ENCODE measurements at regions not wholly inside any gene's neighbourhood (a gene's known extent, or its start where the extent isn't known, plus 50 kb on each side); places are given as distances from the start of the nearest gene placed in this dataset.
"Not testable (repeated sequence)": the region's sequence is repeated elsewhere in the genome, so short reads cannot be mapped to it uniquely, and the experiment has no call there.

GRCh38 chr18:73007915-73008308, 140.1 kb upstream of the NETO1 start:
- Histone ChIP-seq H3K4me1 (replicated peaks in 1 of 2) (peaks cover 0 to 4% of the 10 kb centered on the region in 2 donors), H3K4me3 (no peak overlapping the region), H3K27ac (no peak overlapping the region)
- in situ Hi-C loops (cut with MboI; ENCODE audit: low pct_unique_long_range_greater_than_20kb in 2 of 9, low sequenced_read_pairs in 9 of 9, unreplicated experiment in 9 of 9) = no loop called here
- 8 to 97% (median 86%) methylated on average over 3 to 4 of the region's 4 CpGs; no CpG with 5 or more reads in 3 of the 10 experiments for WGBS, 10 experiments
- no peak for ATAC-seq (replicated peaks in 6 of 8)

- in situ Hi-C loops (cut with MboI; ENCODE audit: low pct_unique_long_range_greater_than_20kb in 2 of 9, low sequenced_read_pairs in 9 of 9, unreplicated experiment in 9 of 9) = no loop called here
- 0 to 80% (median 72%) methylated on average over 3 to 6 of the region's 6 CpGs for WGBS, 10 experiments
- H3K27ac ChIP-seq = no peak overlapping the region
- peak in 2 of 8 experiments; percentile 11 to 15 for ATAC-seq (replicated peaks in 6 of 8)
- peaks cover 0 to 4% of the 10 kb centered on the region in 2 donors for H3K4me1 ChIP-seq (replicated peaks in 1 of 2)
- H3K4me3 ChIP-seq = no peak overlapping the region
Observed at GRCh38 chr18:73007195-73007914, 139.6 kb upstream of the NETO1 start.

DNA sequence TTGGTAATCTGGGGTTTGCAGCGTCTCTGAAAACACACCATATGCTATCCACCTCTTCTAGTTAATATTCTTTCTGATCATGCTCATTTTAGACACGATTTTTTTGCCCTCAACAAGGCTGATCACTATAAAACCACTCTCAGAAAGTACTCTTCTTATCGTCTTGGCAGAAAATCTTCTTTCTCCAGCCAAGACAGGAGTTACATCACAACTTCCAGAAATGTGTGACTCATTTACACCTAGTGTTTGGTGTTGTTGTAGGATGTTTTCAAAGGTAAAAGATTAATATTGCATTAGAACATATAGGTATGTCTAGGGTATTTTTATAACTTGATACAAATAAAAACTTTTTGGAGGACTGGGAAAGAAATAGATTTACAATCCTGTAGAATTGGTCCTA, 138.5 kb upstream of the NETO1 start:
- in situ Hi-C loops (cut with MboI; ENCODE audit: low pct_unique_long_range_greater_than_20kb in 2 of 9, low sequenced_read_pairs in 9 of 9, unreplicated experiment in 9 of 9) = no loop called here
- Histone ChIP-seq H3K27ac (no peak overlapping the region), H3K4me1 (replicated peaks in 1 of 2) (no peaks in the 10 kb centered on the region), H3K4me3 (no peak overlapping the region)
- no peak for ATAC-seq (replicated peaks in 6 of 8)
- 0 to 71% (median 38%) methylated on average over 2 to 3 of the region's 3 CpGs for WGBS, 10 experiments

DNA sequence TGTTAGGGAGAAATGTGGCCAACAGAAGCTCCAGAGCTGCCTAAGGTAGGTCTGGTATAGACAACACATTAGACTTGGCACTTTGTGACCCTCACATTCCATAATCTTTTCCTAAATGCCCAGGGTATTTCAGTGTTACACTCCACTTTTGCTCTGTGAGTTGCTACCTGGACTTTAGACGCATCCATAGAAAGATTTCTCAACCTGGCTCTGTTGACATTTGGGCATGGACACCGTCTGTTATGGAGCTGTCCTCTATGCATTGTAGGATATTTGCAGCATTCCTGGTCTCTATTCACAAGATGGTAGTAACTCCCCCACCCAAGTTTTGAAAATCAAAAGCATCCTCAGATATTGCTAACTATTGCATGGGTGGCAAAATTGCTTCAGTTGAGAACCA, 136.5 kb upstream of the NETO1 start:
- in situ Hi-C loops (cut with MboI; ENCODE audit: low pct_unique_long_range_greater_than_20kb in 2 of 9, low sequenced_read_pairs in 9 of 9, unreplicated experiment in 9 of 9) = no loop called here
- Histone ChIP-seq H3K4me3 (no peak overlapping the region), H3K4me1 (replicated peaks in 1 of 2) (no peaks in the 10 kb centered on the region), H3K27ac (no peak overlapping the region)
- WGBS, 10 experiments = 0 to 94% (median 69%) methylated on average over 1 to 2 of the region's 2 CpGs; no CpG with 5 or more reads in 4 of the 10 experiments
- ATAC-seq (replicated peaks in 6 of 8) = no peak

GRCh38 chr18:72999971-73000607, 132.3 kb upstream of the NETO1 start:
- no peak overlapping the region for H3K27ac ChIP-seq
- in situ Hi-C loops (cut with MboI; ENCODE audit: low pct_unique_long_range_greater_than_20kb in 2 of 9, low sequenced_read_pairs in 9 of 9, unreplicated experiment in 9 of 9) = no loop called here
- ATAC-seq (replicated peaks in 6 of 8) = no peak
- no peaks in the 10 kb centered on the region for H3K4me1 ChIP-seq (replicated peaks in 1 of 2)
- H3K4me3 ChIP-seq = no peak overlapping the region

DNA sequence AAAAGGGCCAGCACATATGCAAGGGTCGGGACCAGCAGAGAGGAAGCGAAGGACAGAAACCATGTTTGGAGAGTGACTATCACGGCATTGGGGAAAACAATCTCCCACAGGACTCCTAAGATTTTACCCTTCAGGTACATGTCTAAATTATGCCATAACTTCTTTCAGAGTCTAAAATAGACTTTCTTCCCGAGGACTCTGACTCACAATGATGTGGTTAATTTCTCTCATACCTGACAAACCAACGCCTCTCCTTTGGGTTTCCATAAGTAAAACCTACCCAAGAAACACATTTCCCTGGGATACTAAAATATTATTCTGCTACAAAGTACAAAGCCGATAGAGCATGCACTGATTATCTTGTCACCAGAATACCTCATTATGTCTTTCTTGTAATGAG, 127.8 kb upstream of the NETO1 start:
- Histone ChIP-seq H3K4me1 (replicated peaks in 1 of 2) (no peaks in the 10 kb centered on the region), H3K27ac (no peak overlapping the region), H3K4me3 (no peak overlapping the region)
- no peak for ATAC-seq (replicated peaks in 6 of 8)
- in situ Hi-C loops (cut with MboI; ENCODE audit: low pct_unique_long_range_greater_than_20kb in 2 of 9, low sequenced_read_pairs in 9 of 9, unreplicated experiment in 9 of 9) = no loop called here
- WGBS, 10 experiments = 0 to 93% (median 85%) methylated on average over 2 to 6 of the region's 6 CpGs; no CpG with 5 or more reads in 2 of the 10 experiments

GRCh38 chr18:72993250-72993649, 125.5 kb upstream of the NETO1 start:
- ATAC-seq (replicated peaks in 6 of 8) = no peak
- no peak overlapping the region for H3K4me3 ChIP-seq
- WGBS, 10 experiments = 8 to 79% (median 47%) methylated on average over 1 to 3 of the region's 3 CpGs
- in situ Hi-C loops (cut with MboI; ENCODE audit: low pct_unique_long_range_greater_than_20kb in 2 of 9, low sequenced_read_pairs in 9 of 9, unreplicated experiment in 9 of 9) = no loop called here
- H3K4me1 ChIP-seq (replicated peaks in 1 of 2) = no peaks in the 10 kb centered on the region
- no peak overlapping the region for H3K27ac ChIP-seq

DNA sequence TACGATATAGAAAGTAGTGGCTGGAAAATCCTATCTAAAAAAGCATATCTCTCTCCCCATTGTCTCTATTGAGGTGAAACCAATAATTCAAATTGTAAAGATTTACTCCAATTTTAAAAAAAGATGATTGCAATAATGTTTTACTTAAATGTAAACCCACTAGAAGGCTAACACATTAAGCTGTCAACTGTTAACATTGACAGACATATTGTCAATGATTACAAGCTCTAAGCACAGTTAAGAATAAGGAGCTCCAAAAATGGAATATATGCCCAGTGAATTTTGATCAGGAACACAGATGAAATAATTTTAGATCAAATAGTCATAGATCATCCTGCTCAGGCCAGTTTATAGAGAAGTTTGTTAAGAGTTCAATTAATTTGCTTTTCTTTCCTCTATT, 123.6 kb upstream of the NETO1 start:
- 0 to 100% (median 41%) methylated on average over 1 of the region's 1 CpG; no CpG with 5 or more reads in 2 of the 10 experiments for WGBS, 10 experiments
- Histone ChIP-seq H3K4me1 (replicated peaks in 1 of 2) (no peaks in the 10 kb centered on the region), H3K4me3 (no peak overlapping the region), H3K27ac (no peak overlapping the region)
- in situ Hi-C loops (cut with MboI; ENCODE audit: low pct_unique_long_range_greater_than_20kb in 2 of 9, low sequenced_read_pairs in 9 of 9, unreplicated experiment in 9 of 9) = no loop called here
- no peak for ATAC-seq (replicated peaks in 6 of 8)

GRCh38 chr18:72987570-72987969, 119.8 kb upstream of the NETO1 start:
- H3K4me1 ChIP-seq (replicated peaks in 1 of 2); ATAC-seq (replicated peaks in 6 of 8); H3K27ac ChIP-seq; H3K4me3 ChIP-seq; in situ Hi-C loops (cut with MboI; ENCODE audit: low pct_unique_long_range_greater_than_20kb in 2 of 9, low sequenced_read_pairs in 9 of 9, unreplicated experiment in 9 of 9): not testable (repeated sequence)
- 17 to 100% (median 89%) methylated on average over 1 to 6 of the region's 9 CpGs; no CpG with 5 or more reads in 3 of the 10 experiments for WGBS, 10 experiments

DNA sequence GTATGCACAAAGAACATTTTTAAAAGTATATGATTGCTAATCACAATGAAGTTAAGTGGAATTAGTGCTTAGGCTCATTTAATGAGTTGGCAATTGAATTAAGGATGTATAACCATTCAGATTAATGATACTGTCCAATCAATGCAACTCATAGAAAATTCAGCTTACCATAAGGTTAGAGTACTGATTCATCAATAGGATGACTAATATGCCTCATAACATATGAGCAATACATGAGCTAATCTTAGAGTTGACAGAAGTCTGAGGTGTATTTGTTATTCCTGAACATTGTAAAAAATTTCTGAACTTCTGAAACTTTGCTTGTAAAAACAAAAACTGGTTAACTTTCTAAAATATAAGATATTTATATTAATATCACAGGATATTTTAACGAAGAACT, 118.3 kb upstream of the NETO1 start:
- peak in 1 of 8 experiments; percentile 48 for ATAC-seq (replicated peaks in 6 of 8)
- in situ Hi-C loops (cut with MboI; ENCODE audit: low pct_unique_long_range_greater_than_20kb in 2 of 9, low sequenced_read_pairs in 9 of 9, unreplicated experiment in 9 of 9) = no loop called here
- no peak overlapping the region for H3K4me3 ChIP-seq
- 0 to 100% (median 59%) methylated on average over 1 of the region's 1 CpG; no CpG with 5 or more reads in 2 of the 10 experiments for WGBS, 10 experiments
- no peaks in the 10 kb centered on the region for H3K4me1 ChIP-seq (replicated peaks in 1 of 2)
- H3K27ac ChIP-seq = no peak overlapping the region

DNA sequence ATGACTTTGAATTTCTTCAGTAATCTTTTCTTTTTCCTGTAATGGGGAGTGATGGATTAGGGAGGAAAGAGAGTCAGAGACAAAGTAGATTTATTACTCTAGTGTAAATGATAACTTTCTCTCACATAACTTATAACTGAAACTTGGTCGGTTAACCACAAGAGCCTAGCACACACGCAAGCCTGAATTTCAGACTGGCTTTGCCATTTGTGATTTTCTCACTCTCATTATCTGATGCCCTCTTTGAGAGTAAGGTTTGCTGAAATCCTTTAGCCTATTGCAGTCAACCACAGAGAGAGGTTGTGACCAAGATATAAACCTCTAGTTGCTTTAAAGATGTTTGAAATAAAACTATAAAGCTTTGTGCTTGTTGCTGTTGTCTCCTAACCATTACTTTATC, 117.9 kb upstream of the NETO1 start:
- WGBS, 10 experiments = 0 to 100% (median 41%) methylated on average over 1 to 2 of the region's 2 CpGs; no CpG with 5 or more reads in 2 of the 10 experiments

DNA sequence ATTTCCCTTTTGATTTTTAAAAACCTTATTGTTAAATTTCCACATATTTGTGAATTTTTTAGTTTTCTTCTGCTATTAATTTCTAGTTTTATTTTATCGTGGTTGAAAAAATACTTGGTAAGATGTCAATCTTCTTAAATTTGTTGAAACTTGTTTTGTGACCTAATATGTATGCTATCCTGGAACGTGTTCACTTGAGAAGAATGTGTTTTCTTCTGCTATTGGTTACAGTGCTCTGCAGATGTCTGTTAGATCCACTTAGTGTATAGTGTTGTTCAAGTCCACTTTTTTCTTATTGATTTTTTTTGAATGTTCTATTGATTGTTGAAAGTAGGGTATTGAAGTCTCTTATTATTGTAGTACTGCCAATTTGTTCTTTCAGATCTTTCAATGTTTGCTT, 116.5 kb upstream of the NETO1 start:
- H3K4me1 ChIP-seq (replicated peaks in 1 of 2) = no peaks in the 10 kb centered on the region
- H3K4me3 ChIP-seq = no peak overlapping the region
- WGBS, 10 experiments = 0 to 98% (median 73%) methylated on average over 1 to 2 of the region's 2 CpGs
- no peak overlapping the region for H3K27ac ChIP-seq
- in situ Hi-C loops (cut with MboI; ENCODE audit: low pct_unique_long_range_greater_than_20kb in 2 of 9, low sequenced_read_pairs in 9 of 9, unreplicated experiment in 9 of 9) = no loop called here
- no peak for ATAC-seq (replicated peaks in 6 of 8)

More for the DNA sequence above, 117.9 kb upstream of the NETO1 start:
- H3K4me1 ChIP-seq (replicated peaks in 1 of 2) = no peaks in the 10 kb centered on the region
- H3K4me3 ChIP-seq = no peak overlapping the region
- no peak for ATAC-seq (replicated peaks in 6 of 8)
- in situ Hi-C loops (cut with MboI; ENCODE audit: low pct_unique_long_range_greater_than_20kb in 2 of 9, low sequenced_read_pairs in 9 of 9, unreplicated experiment in 9 of 9) = no loop called here
- H3K27ac ChIP-seq = no peak overlapping the region

- H3K27ac ChIP-seq = no peak overlapping the region
- no peak for ATAC-seq (replicated peaks in 6 of 8)
- WGBS, 10 experiments = 43 to 79% (median 78%) methylated on average over 1 to 2 of the region's 2 CpGs; no CpG with 5 or more reads in 7 of the 10 experiments
- no peaks in the 10 kb centered on the region for H3K4me1 ChIP-seq (replicated peaks in 1 of 2)
- in situ Hi-C loops (cut with MboI; ENCODE audit: low pct_unique_long_range_greater_than_20kb in 2 of 9, low sequenced_read_pairs in 9 of 9, unreplicated experiment in 9 of 9) = no loop called here
- H3K4me3 ChIP-seq = no peak overlapping the region
Observed at GRCh38 chr18:72973841-72974240, 106.1 kb upstream of the NETO1 start.

- in situ Hi-C loops (cut with MboI; ENCODE audit: low pct_unique_long_range_greater_than_20kb in 2 of 9, low sequenced_read_pairs in 9 of 9, unreplicated experiment in 9 of 9) = no loop called here
- Histone ChIP-seq H3K27ac (no peak overlapping the region), H3K4me1 (replicated peaks in 1 of 2) (no peaks in the 10 kb centered on the region), H3K4me3 (no peak overlapping the region)
- no peak for ATAC-seq (replicated peaks in 6 of 8)
- 0 to 88% (median 79%) methylated on average over 2 to 8 of the region's 9 CpGs; no CpG with 5 or more reads in 1 of the 10 experiments for WGBS, 10 experiments
Observed at GRCh38 chr18:72965616-72966015, 97.8 kb upstream of the NETO1 start.

Data from motor neuron (in vitro differentiated cells).